Motor neuron (in vitro differentiated cells): ENCODE measurements at regions not wholly inside any gene's neighbourhood (a gene's known extent, or its start where the extent isn't known, plus 50 kb on each side); places are given as distances from the start of the nearest gene placed in this dataset.

Source experiments
- ATAC-seq, 8 experiments: fragments of 200-7000 bp; cut with Tn5 transposase; replicated peaks in 6 of 8; 2 replicates each; pipeline ENCODE4 v1.8.0; 2021; ENCODE audit warnings: mild to moderate bottlenecking in 8 of 8, moderate library complexity in 8 of 8
- H3K27ac ChIP-seq, 2 donors: fragments of 250-450 bp; sonication (Bioruptor Pico); 2 replicates each; pipeline ENCODE4 v1.9.0; 2021; ENCODE audit warnings: antibody characterized with exemption in 2 of 2, mild to moderate bottlenecking in 2 of 2, moderate library complexity in 1 of 2
- H3K4me1 ChIP-seq, 2 donors: fragments of 250-450 bp; sonication (Bioruptor Pico); replicated peaks in 1 of 2; 2 replicates each; pipeline ENCODE4 v1.6.1; 2021; ENCODE audit warnings: antibody characterized with exemption in 2 of 2, mild to moderate bottlenecking in 2 of 2, moderate library complexity in 1 of 2
- H3K4me3 ChIP-seq, 5 donors: fragments of 250-450 bp; sonication (Bioruptor Pico); 2 replicates each; pipeline ENCODE4 v1.9.0; 2021; ENCODE audit warnings: antibody characterized with exemption in 5 of 5, mild to moderate bottlenecking in 5 of 5, moderate library complexity in 4 of 5
- WGBS, 10 experiments: fragments of 450-650 bp; shearing (Covaris generic); methylation state at CpG; one replicate each; pipeline ENCODE4 v1.0.0; 2022; 5-methylcytosine and 5-hydroxymethylcytosine counted together
- in situ Hi-C, 9 experiments: fragments of 400-800 bp; cut with MboI; loops; one replicate each; pipeline ENCODE4 v1.15.0; 2021; ENCODE audit warnings: low sequenced_read_pairs in 9 of 9, low pct_unique_long_range_greater_than_20kb in 2 of 9; ENCODE audit not compliant: unreplicated experiment in 9 of 9

DNA sequence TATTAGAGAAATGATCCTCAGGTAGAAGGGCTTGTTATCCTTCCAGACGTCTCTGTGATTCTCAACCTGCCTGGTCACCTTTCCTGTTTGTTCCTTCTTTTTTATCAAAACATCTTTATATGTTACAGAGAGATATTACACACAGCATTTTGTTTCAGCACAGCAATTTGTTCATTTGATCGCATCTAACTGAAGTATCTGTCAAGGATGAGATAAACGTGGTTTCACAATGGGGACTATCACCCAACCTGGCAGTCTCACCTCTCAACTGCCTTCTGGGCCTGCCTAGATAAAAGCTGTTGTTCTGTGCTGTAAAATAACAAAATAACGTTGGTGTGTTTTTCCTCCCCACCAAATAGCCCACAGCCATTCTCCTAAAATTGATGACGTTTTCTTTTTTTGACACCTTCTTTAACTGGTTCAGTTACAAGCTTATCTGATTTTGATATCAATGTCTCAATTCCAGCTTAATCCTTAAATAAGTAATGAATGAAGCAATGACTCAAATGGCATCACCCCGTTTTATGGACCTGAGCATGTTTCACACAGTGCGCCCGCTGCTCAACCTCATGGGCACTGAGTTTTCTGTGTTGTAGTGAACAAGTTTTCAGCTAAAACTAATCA, 367.9 kb upstream of the RUNX1 start:
- in situ Hi-C loops: loop anchor here in 3 of 9 experiments (25.0 kb wide), 3 partner anchors 195 to 530 kb away; no protein-coding TSS in a partner anchor

GRCh38 chr21:35414507-35415139, 365.5 kb upstream of the RUNX1 start:
- Histone ChIP-seq H3K4me3 (no peak overlapping the region), H3K27ac (no peak overlapping the region), H3K4me1 (no peaks in the 10 kb centered on the region)
- in situ Hi-C loops: loop anchor here in 3 of 9 experiments (25.0 kb wide), 3 partner anchors 198 to 527 kb away; no protein-coding TSS in a partner anchor
- 14 to 100% (median 40%) methylated on average over 1 to 7 of the region's 7 CpGs; no CpG with 5 or more reads in 1 of the 10 experiments for WGBS, 10 experiments
- ATAC-seq: peak in 6 of 8 experiments; percentile 50 to 95 (median 81)

More for the DNA sequence above, 367.9 kb upstream of the RUNX1 start:
- Histone ChIP-seq H3K27ac (no peak overlapping the region), H3K4me1 (no peaks in the 10 kb centered on the region), H3K4me3 (no peak overlapping the region)
- 72 to 100% (median 83%) methylated on average over 3 to 8 of the region's 8 CpGs for WGBS, 10 experiments
- ATAC-seq: no peak

DNA sequence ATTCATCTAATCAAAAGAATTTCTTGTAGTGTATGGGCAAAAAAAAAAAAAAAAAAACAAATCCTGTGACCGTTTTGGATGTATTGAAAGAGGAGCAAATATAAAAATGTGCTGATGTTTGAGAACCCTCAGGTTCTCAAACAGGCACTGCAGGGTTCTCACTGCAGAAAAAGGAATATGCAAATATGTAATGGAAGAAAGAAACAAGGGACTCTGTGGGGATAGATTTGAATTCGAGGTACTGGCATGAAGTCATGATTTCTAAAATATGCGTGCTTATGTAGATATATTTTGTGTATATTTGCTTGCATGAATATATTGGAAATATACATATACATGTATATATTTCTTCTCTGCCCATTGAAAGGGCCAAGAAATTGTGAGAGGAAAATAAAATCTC, 365.0 kb upstream of the RUNX1 start:
- 9 to 66% (median 41%) methylated on average over 2 to 3 of the region's 3 CpGs for WGBS, 10 experiments
- Histone ChIP-seq H3K4me3 (no peak overlapping the region), H3K27ac (no peak overlapping the region), H3K4me1 (no peaks in the 10 kb centered on the region)
- peak in 3 of 8 experiments; percentile 34 to 78 (median 75) for ATAC-seq
- in situ Hi-C loops: loop anchor here in 3 of 9 experiments (25.0 kb wide), 3 partner anchors 198 to 527 kb away; no protein-coding TSS in a partner anchor

DNA sequence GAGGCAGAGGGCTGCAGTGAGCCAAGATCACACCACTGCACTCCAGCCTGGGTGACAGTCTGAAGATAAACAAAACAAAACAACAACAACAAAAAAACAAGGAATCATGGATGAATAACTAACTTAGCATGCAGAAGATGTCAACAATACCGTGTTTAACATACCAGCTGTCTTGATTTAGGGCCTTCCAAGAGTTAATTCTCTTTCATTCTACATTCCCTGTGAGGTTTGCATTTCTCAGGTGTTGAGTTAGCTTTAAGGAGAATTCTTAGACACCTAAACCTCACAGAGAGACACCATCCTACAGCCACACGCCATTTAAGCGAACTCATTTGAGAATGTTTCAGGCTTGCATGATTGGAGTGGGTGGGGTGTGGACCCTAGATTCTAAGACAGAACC, 363.1 kb upstream of the RUNX1 start:
- no peak for ATAC-seq
- no peak overlapping the region for H3K27ac ChIP-seq
- H3K4me3 ChIP-seq: no peak overlapping the region
- no peaks in the 10 kb centered on the region for H3K4me1 ChIP-seq
- WGBS, 10 experiments: 81 to 100% (median 93%) methylated on average over 1 to 3 of the region's 3 CpGs; no CpG with 5 or more reads in 1 of the 10 experiments
- in situ Hi-C loops: loop anchor here in 3 of 9 experiments (25.0 kb wide), 3 partner anchors 200 to 525 kb away; no protein-coding TSS in a partner anchor

GRCh38 chr21:35411434-35411833, 362.3 kb upstream of the RUNX1 start:
- Histone ChIP-seq H3K4me1 (no peaks in the 10 kb centered on the region), H3K4me3 (no peak overlapping the region), H3K27ac (no peak overlapping the region)
- in situ Hi-C loops: loop anchor here in 3 of 9 experiments (25.0 kb wide), 3 partner anchors 201 to 524 kb away; no protein-coding TSS in a partner anchor
- ATAC-seq: no peak
- WGBS, 10 experiments: 92 to 100% (median 96%) methylated on average over 2 to 10 of the region's 11 CpGs; no CpG with 5 or more reads in 3 of the 10 experiments

DNA sequence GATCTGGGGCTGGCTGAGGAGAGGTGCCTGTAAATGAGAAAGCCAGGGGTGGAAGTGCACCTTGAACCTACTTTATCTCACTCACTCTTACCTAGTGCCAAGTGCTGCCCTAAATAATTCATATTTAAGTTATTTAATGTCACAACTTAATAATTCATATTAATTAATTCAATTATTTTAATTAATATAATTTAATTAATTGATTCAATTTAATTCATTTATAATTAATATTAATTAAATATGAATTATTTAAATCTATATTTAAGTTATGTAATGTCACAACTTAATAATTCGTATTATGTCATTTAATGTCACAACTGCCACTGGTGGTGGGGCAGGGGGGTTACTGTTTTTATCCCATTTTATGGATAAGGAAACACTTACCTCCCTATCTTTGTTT, 361.6 kb upstream of the RUNX1 start:
- WGBS, 10 experiments: 81 to 100% (median 89%) methylated on average over 1 of the region's 1 CpG; no CpG with 5 or more reads in 4 of the 10 experiments
- H3K27ac ChIP-seq: no peak overlapping the region
- no peaks in the 10 kb centered on the region for H3K4me1 ChIP-seq
- ATAC-seq: no peak
- in situ Hi-C loops: loop anchor here in 3 of 9 experiments (25.0 kb wide), 3 partner anchors 202 to 523 kb away; no protein-coding TSS in a partner anchor
- H3K4me3 ChIP-seq: no peak overlapping the region

DNA sequence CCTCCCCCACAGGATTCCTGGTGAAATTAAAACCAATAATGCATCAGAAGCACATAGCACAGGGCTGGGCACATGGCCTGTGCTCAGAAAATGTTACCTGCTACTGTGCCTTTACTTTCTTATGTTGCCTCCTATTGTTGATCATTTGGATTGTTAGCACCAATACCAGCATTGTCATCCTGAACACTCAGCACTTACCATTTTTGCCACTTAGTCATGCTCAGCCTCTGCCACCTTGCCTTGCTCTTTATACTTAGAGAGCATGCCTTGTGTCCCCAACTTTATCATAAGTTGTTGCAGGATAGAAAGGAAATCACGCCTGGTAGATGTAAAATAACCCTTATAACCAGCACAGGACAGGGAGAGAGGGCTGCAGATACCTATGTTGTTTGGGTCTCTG, 361.0 kb upstream of the RUNX1 start:
- in situ Hi-C loops: loop anchor here in 3 of 9 experiments (25.0 kb wide), 3 partner anchors 202 to 523 kb away; no protein-coding TSS in a partner anchor
- Histone ChIP-seq H3K4me3 (no peak overlapping the region), H3K4me1 (no peaks in the 10 kb centered on the region), H3K27ac (no peak overlapping the region)
- WGBS, 10 experiments: 33 to 80% (median 60%) methylated on average over 1 of the region's 1 CpG; no CpG with 5 or more reads in 5 of the 10 experiments
- no peak for ATAC-seq

DNA sequence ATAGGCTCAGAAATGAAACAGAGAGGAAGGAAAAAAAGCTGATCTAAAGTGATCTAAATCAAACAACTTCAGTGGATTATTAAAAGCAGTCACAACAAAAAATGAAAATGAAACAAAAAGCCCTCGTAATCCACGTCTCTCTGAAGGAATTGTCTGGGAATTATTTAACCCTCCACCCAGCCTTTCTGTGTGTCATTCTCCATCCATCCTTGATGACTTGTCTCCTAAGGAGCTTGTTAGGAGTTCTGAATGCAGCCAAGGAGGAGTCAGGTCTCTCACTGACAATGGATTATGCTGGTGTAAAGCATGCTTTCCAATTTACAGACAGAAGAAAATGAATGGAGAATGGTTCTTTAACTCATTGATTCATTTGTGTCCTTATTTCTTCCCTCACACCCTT, 359.3 kb upstream of the RUNX1 start:
- no peaks in the 10 kb centered on the region for H3K4me1 ChIP-seq
- H3K27ac ChIP-seq: no peak overlapping the region
- WGBS, 10 experiments: 0 to 65% (median 45%) methylated on average over 1 to 2 of the region's 2 CpGs; no CpG with 5 or more reads in 6 of the 10 experiments
- ATAC-seq: peak in 2 of 8 experiments; percentile 63 to 78
- no peak overlapping the region for H3K4me3 ChIP-seq
- in situ Hi-C loops: loop anchor here in 3 of 9 experiments (25.0 kb wide), 3 partner anchors 204 to 521 kb away; no protein-coding TSS in a partner anchor

DNA sequence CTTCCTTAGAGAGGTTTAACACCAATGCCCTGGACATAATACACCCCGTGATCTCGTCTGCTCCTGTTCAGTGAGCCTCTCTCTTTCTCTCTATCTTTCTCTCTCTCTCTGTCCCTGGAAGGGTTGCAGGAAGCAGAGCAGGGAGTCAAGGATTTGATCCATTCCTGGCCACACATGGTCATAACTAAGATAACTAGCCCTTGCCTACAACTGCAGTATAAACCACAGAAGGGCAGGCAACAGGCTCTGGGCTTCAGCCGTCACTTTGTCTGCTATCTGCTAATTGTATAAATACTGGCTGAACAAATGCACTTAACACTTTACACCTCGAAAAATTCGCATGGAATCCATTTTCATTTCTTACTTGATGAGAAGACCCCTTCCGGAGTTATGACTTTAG, 357.5 kb upstream of the RUNX1 start:
- no peak for ATAC-seq
- no peak overlapping the region for H3K4me3 ChIP-seq
- no peak overlapping the region for H3K27ac ChIP-seq
- no peaks in the 10 kb centered on the region for H3K4me1 ChIP-seq
- in situ Hi-C loops: loop anchor here in 3 of 9 experiments (25.0 kb wide), 3 partner anchors 206 to 519 kb away; no protein-coding TSS in a partner anchor
- 40 to 87% (median 77%) methylated on average over 2 to 6 of the region's 6 CpGs; no CpG with 5 or more reads in 1 of the 10 experiments for WGBS, 10 experiments

GRCh38 chr21:35405981-35406380, 356.9 kb upstream of the RUNX1 start:
- in situ Hi-C loops: loop anchor here in 3 of 9 experiments (25.0 kb wide), 3 partner anchors 206 to 519 kb away; no protein-coding TSS in a partner anchor
- Histone ChIP-seq H3K4me1 (no peaks in the 10 kb centered on the region), H3K4me3 (no peak overlapping the region), H3K27ac (no peak overlapping the region)
- no peak for ATAC-seq

DNA sequence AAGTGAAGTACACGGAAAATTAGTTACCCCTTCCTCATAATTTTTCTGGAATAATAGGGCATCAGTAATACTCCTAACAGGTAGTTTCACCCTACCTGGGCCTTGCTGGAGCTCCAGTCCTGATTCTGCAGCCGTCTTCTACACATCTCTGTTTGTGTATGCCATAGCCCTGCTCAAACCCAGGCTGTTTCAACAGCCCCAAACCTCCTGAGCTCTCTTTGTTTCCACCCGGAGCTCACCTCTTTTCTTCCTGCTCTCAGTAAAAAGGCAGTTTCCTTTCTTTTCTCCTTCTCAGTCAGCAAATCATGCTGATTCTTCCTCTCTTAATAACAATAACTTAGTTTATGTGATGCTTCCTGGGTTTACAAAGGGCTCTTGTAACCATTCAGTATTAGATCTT, 355.1 kb upstream of the RUNX1 start:
- H3K4me3 ChIP-seq: no peak overlapping the region
- in situ Hi-C loops: loop anchor here in 3 of 9 experiments (25.0 kb wide), 3 partner anchors 208 to 517 kb away; no protein-coding TSS in a partner anchor
- 17 to 100% (median 60%) methylated on average over 1 to 3 of the region's 3 CpGs; no CpG with 5 or more reads in 2 of the 10 experiments for WGBS, 10 experiments
- ATAC-seq: no peak
- H3K4me1 ChIP-seq: no peaks in the 10 kb centered on the region
- no peak overlapping the region for H3K27ac ChIP-seq

- in situ Hi-C loops: loop anchor here in 3 of 9 experiments (25.0 kb wide), 3 partner anchors 210 to 515 kb away; no protein-coding TSS in a partner anchor
- WGBS, 10 experiments: 50 to 83% (median 80%) methylated on average over 1 of the region's 1 CpG; no CpG with 5 or more reads in 5 of the 10 experiments
- Histone ChIP-seq H3K4me3 (no peak overlapping the region), H3K4me1 (no peaks in the 10 kb centered on the region), H3K27ac (no peak overlapping the region)
- ATAC-seq: no peak
Measured at GRCh38 chr21:35402061-35402460, 353.0 kb upstream of the RUNX1 start.

DNA sequence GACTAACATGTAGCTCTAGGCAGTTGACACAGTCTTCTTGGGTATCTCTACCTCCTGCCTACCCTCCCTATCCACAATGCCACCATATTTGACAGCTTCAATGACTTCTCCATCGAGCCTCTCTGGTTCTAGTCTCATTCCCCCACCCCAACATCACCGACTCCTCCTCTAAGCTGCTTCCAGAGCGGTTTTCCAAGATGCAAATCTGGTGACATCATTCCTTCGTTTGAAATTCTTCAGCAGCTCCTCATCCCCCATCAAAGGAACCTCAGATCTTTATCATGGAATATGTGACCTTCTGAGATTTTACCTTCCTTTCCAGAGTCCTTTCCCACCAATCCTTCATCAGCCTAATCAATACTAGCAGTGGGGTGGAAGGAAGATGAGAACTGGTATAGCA, 352.4 kb upstream of the RUNX1 start:
- 20 to 80% (median 63%) methylated on average over 1 to 4 of the region's 4 CpGs; no CpG with 5 or more reads in 3 of the 10 experiments for WGBS, 10 experiments
- Histone ChIP-seq H3K27ac (no peak overlapping the region), H3K4me1 (no peaks in the 10 kb centered on the region), H3K4me3 (no peak overlapping the region)
- no peak for ATAC-seq
- in situ Hi-C loops: loop anchor here in 3 of 9 experiments (25.0 kb wide), 3 partner anchors 211 to 514 kb away; no protein-coding TSS in a partner anchor
